ENCODE measurements at regions not wholly inside any gene's neighbourhood (a gene's known extent, or its start where the extent isn't known, plus 50 kb on each side); places are given as distances from the start of the nearest gene placed in this dataset.

GRCh38 chr14:105844810-105845724 is 318.7 kb downstream of the TMEM121 start:
- peak; percentile 3 for DNase-seq (ENCODE audit: low spot score)

GRCh38 chr14:105845725-105846309 is 319.4 kb downstream of the TMEM121 start:
- peak; percentile 4 for DNase-seq (ENCODE audit: low spot score)

- peak; percentile 2 for DNase-seq (ENCODE audit: low spot score)
These were observed 319.9 kb downstream of the TMEM121 start for GRCh38 chr14:105846312-105846711.

- DNase-seq (ENCODE audit: low spot score): peak; percentile 0
These were observed 321.0 kb downstream of the TMEM121 start for GRCh38 chr14:105847400-105847799.

GRCh38 chr14:105848570-105848969 is 322.2 kb downstream of the TMEM121 start:
- no peak for DNase-seq (ENCODE audit: low spot score)

GRCh38 chr14:105849933-105850626 is 323.7 kb downstream of the TMEM121 start:
- no peak for DNase-seq (ENCODE audit: low spot score)

GRCh38 chr14:105850853-105851581 is 324.6 kb downstream of the TMEM121 start:
- DNase-seq (ENCODE audit: low spot score): no peak

- DNase-seq (ENCODE audit: low spot score): no peak
These were observed 325.5 kb downstream of the TMEM121 start for GRCh38 chr14:105851716-105852377.

- no peak for DNase-seq (ENCODE audit: low spot score)
These were observed 326.1 kb downstream of the TMEM121 start for GRCh38 chr14:105852378-105853088.

GRCh38 chr14:105853089-105853906 is 326.9 kb downstream of the TMEM121 start:
- DNase-seq (ENCODE audit: low spot score): no peak

- DNase-seq (ENCODE audit: low spot score): no peak
These were observed 327.7 kb downstream of the TMEM121 start for GRCh38 chr14:105853907-105854599.

GRCh38 chr14:105854600-105855245 is 328.3 kb downstream of the TMEM121 start:
- DNase-seq (ENCODE audit: low spot score): no peak

GRCh38 chr14:105855246-105855892 is 329.0 kb downstream of the TMEM121 start:
- DNase-seq (ENCODE audit: low spot score): no peak

GRCh38 chr14:105855893-105856675 is 329.7 kb downstream of the TMEM121 start:
- no peak for DNase-seq (ENCODE audit: low spot score)

- no peak for DNase-seq (ENCODE audit: low spot score)
These were observed 330.4 kb downstream of the TMEM121 start for GRCh38 chr14:105856676-105857219.

GRCh38 chr14:105857220-105857825 is 330.9 kb downstream of the TMEM121 start:
- no peak for DNase-seq (ENCODE audit: low spot score)

Data from AG20443 (cell line).